Omental fat pad (tissue), 3 donors: ENCODE measurements at regions not wholly inside any gene's neighbourhood (a gene's known extent, or its start where the extent isn't known, plus 50 kb on each side); places are given as distances from the start of the nearest gene placed in this dataset.

Source experiments
- ATAC-seq: fragments of 150-250 bp; one replicate; pipeline ENCODE4 v1.9.1; 2016; ENCODE audit warnings: mild to moderate bottlenecking, moderate library complexity; ENCODE audit not compliant: low FRiP score
- DNase-seq: peaks from one replicate; pipeline ENCODE4 v3.0.0-alpha.2; 2019; ENCODE audit warnings: low spot score
- TF ChIP-seq, protein P1 (sequence below), 3 donors: fragments of 450-650 bp; IDR thresholded peaks; one replicate each; pipeline ENCODE4 v1.5.1; 2016 to 2017; ENCODE audit warnings: antibody characterized with exemption in 3 of 3, mild to moderate bottlenecking in 3 of 3, moderate library complexity in 2 of 3

DNA sequence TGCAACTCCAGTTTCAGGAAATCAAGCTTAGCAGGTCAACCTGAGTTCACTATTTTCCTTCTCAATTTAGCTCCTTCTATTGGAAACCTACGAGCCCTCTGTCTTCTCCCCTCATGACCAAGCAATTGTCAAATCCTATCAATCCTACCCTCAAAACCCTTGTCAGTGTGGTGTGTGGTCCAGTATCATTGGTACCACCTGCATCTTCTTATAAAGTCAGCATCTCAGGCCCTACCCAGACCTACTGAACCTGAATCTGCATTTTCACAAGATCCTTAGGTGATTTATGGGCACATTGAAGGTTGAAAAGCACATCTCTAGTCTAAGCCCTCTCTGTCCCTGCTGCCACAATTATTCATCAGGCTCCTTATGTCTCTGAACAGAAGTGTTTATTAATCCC is 77.6 kb upstream of the NR4A3 start:
- no peak for DNase-seq
- TF ChIP-seq, protein P1, sequence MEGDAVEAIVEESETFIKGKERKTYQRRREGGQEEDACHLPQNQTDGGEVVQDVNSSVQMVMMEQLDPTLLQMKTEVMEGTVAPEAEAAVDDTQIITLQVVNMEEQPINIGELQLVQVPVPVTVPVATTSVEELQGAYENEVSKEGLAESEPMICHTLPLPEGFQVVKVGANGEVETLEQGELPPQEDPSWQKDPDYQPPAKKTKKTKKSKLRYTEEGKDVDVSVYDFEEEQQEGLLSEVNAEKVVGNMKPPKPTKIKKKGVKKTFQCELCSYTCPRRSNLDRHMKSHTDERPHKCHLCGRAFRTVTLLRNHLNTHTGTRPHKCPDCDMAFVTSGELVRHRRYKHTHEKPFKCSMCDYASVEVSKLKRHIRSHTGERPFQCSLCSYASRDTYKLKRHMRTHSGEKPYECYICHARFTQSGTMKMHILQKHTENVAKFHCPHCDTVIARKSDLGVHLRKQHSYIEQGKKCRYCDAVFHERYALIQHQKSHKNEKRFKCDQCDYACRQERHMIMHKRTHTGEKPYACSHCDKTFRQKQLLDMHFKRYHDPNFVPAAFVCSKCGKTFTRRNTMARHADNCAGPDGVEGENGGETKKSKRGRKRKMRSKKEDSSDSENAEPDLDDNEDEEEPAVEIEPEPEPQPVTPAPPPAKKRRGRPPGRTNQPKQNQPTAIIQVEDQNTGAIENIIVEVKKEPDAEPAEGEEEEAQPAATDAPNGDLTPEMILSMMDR (IDR thresholded peaks at IDR 0.05) = no peak
- ATAC-seq = no peak

DNA sequence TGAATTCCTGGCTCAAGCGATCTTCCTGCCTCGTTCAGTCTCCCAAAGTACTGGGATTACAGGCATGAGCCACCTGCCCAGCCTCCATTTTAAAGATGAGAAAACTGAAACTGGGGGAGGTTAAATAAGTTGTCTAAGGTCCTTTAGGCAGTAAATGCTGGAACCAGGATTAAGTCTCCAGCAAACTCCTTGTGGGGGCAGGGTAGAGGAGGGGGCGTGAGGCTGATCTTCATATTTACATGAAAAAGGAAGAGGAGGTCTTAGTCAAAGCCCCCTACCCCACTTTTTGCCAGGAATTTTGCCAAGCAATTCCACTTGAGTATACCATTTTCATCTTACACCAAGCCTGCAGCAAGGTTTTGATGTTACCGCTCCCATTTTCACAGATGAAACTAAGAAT is 76.6 kb upstream of the NR4A3 start:
- DNase-seq (no peak), ATAC-seq (no peak)
- TF ChIP-seq, protein P1 (IDR thresholded peaks at IDR 0.05) = no peak

DNA sequence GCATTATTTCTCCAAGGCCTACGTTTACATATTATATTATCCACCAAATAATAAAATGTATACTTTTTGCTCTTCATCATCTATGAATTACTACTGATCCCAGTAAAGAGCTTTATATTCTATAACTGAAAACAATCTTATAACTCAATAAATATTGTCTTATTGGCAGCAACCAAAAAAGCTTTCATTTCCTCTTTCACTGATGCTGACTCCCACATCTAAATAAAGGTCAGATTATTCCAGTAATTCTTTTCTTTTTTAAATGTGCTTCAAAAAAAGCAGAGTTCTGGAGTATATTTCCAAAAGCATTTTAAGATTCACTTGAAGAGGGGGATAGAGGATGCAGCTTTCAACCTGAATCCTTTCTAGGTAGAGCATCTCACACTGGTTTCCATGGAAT is 75.3 kb upstream of the NR4A3 start:
- ATAC-seq = no peak
- no peak for DNase-seq
- TF ChIP-seq, protein P1 (IDR thresholded peaks at IDR 0.05) = no peak

DNA sequence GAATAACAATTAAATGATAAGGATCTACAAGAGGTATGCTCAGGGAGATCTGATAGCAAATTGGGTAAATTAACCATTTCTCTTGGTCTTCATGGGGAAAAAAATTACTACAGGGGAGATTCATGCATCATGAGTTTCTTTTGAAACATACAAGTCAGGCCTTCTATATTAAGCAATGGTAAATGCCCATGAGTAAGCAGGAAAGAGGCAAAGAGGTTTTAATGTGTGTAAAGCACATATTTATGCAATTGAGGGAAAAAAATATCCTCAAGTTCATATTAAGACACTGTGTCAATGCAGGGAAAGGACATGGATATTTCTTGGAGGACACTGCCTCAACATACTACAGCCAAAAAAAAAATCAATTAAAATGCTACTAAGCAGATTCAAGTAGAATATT is 73.4 kb upstream of the NR4A3 start:
- TF ChIP-seq, protein P1 (IDR thresholded peaks at IDR 0.05) = no peak
- no peak for ATAC-seq

DNA sequence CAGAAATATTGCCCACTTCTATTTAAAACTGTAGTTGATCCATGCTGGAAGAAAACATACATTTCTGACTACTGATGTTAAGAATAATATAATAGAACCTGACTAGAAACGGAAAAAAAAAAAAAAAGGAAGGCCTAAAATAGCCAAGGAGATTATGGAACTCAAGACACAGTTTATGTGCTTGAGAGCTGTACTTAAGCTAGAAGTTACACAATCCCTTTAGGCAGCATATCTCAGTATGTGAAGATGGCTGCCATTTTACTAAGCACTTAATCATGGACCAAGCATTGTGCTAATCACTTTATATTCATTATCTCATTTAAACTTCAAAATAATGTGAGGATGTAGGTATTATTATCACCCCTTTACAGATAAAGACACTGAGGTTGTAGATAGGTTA is 73.0 kb upstream of the NR4A3 start:
- DNase-seq = no peak
- no peak for ATAC-seq
- TF ChIP-seq, protein P1 (IDR thresholded peaks at IDR 0.05) = no peak

More for the DNA sequence above, 73.4 kb upstream of the NR4A3 start:
- DNase-seq = no peak

DNA sequence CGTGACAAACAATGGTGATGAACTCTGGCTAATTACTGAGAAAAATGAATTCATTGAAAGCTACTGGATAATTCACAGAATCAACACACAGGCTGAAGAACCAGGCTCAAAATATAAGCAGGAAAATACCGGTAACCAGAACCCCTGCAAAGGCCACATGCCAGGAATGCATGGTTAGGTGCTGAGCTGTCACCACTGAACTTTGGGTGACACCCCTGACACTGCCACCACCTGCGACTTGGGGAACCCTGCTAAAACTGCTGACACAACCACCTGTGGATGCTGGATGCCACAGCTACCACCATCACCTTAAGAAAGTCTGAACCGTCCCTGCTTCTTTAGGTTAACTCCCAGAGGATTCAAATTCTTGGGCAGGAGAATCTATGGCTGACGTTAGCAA is 72.0 kb upstream of the NR4A3 start:
- TF ChIP-seq, protein P1 (IDR thresholded peaks at IDR 0.05) = no peak
- DNase-seq (no peak), ATAC-seq (no peak)

DNA sequence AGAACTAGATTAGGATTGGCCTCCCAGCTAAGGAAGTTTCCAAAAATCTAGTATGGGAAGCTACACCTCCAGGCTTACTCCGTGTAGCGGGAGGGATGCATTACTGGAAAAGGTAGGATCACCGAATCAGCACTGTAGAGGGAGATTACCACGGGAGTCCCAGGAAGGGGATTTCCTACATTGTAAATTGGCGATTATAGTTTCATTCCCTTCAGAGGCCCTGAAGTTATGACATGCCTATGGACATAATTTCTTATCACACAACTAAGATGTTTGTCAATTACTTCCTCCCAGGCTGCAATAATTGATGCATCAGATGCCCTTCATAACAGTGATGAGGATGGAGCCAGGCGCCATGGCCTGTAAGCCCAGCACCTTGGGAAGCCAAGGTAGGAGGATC is 71.2 kb upstream of the NR4A3 start:
- DNase-seq (no peak), ATAC-seq (no peak)
- TF ChIP-seq, protein P1 (IDR thresholded peaks at IDR 0.05) = no peak
